Heart left ventricle (tissue), 16 donors: ENCODE measurements at regions not wholly inside any gene's neighbourhood (a gene's known extent, or its start where the extent isn't known, plus 50 kb on each side); places are given as distances from the start of the nearest gene placed in this dataset.

ENCODE experiments used
- ATAC-seq, 4 donors: fragments of 200-7000 bp; cut with Tn5 transposase; one replicate each; pipeline ENCODE4 v1.9.1; 2020 to 2022; ENCODE audit warnings: moderate library complexity in 4 of 4, mild to moderate bottlenecking in 3 of 4, moderate number of reproducible peaks in 1 of 4
- DNase-seq, 5 donors: peaks; one replicate each; pipeline ENCODE4 v3.0.0-alpha.2; 2020
- H3K27ac ChIP-seq, 12 donors: fragments of 200-600 bp; sonication (generic) in 4 of 12; one replicate each; pipeline versions ENCODE4 v1.5.0 to v1.8.0; 2016 to 2022; ENCODE audit warnings: mild to moderate bottlenecking in 2 of 12
- H3K27me3 ChIP-seq, 9 donors: fragments of 200-600 bp; sonication (generic) in 2 of 9; one replicate each; pipeline versions ENCODE4 v1.5.1 to v1.8.0; 2016 to 2022; ENCODE audit warnings: mild to moderate bottlenecking in 3 of 9
- H3K36me3 ChIP-seq, 9 donors: fragments of 200-600 bp; sonication (generic) in 2 of 9; one replicate each; pipeline versions ENCODE4 v1.5.0 to v1.8.0; 2018 to 2022; ENCODE audit warnings: mild to moderate bottlenecking in 2 of 9
- H3K4me1 ChIP-seq, 12 donors: fragments of 200-600 bp; sonication (generic) in 4 of 12; one replicate each; pipeline versions ENCODE4 v1.5.0 to v1.8.0; 2016 to 2022; ENCODE audit warnings: mild to moderate bottlenecking in 3 of 12
- H3K4me3 ChIP-seq, 12 donors: fragments of 200-600 bp; sonication (generic) in 4 of 12; one replicate each; pipeline versions ENCODE4 v1.5.0 to v1.8.0; 2017 to 2022; ENCODE audit warnings: mild to moderate bottlenecking in 9 of 12, moderate library complexity in 4 of 12
- H3K9me3 ChIP-seq, 12 donors: fragments of 200-600 bp; sonication (generic) in 4 of 12; one replicate each; pipeline versions ENCODE4 v1.5.0 to v1.8.0; 2016 to 2022; ENCODE audit warnings: mild to moderate bottlenecking in 1 of 12
- CTCF ChIP-seq, 12 donors: fragments of 200-600 bp; sonication (generic) in 4 of 12; IDR thresholded peaks; one replicate each; pipeline versions ENCODE4 v1.5.0 to v1.8.0; 2018 to 2022; ENCODE audit warnings: antibody characterized with exemption in 12 of 12, mild to moderate bottlenecking in 5 of 12
- POLR2A ChIP-seq, 2 donors: fragments of 450-650 bp; IDR thresholded peaks; one replicate each; pipeline ENCODE4 v1.6.1; 2017; ENCODE audit warnings: antibody characterized with exemption in 2 of 2, mild to moderate bottlenecking in 2 of 2, moderate library complexity in 2 of 2
- WGBS, 4 donors: extraction: QIAGEN DNeasy Blood & Tissue Kit in 2 of 4; methylation state at CpG; one replicate each; pipeline versions ENCODE4 v1.1.5 to v1.1.7; 2013 to 2018; 5-methylcytosine and 5-hydroxymethylcytosine counted together
- intact Hi-C, 10 donors: fragments of 100-400 bp; cut with DNase I; formaldehyde crosslinking; loops; one replicate each; pipeline versions ENCODE4 v1.11.1 to v1.14.2; 2022
- donor health status: ischemic (EF 13 %, LVEDD 7.1; RV severe dilation, severe dysfunction).
- donor health status: healthy with polysubstance abuse.
- donor health status: DM: no; HTN: yes; CAD: no.
- donor health status: DM: no; HTN: no; CAD: no.
- donor health status: ischemic (EF 25% LVEDD 6.9; RV normal size, moderate dysfunction).
- donor health status: ischemic (EF 25% LVEDD 5.7; RV mildly dilated, moderate dysfunction).
- donor health status: healthy.
- donor health status: DM: yes; HTN: yes; CAD: no.
- donor health status: ischemic (EF 35%, LVEDD 5.7; RV mildly dilated, moderate dysfunction).
- donor health status: nonischemic (EF 11% LVEDD 7.7; RV severe dilation, severe dysfunction).
- donor health status: DM: yes; HTN: yes; CAD: no.
- donor health status: PGD.
- donor health status: ischemic (EF 29% LVEDD 5.4; RV normal size, mild dysfunction).
- donor health status: nonischemic (EF 23%, LVEDD 6.1; RV moderate dilation, normal function).

DNA sequence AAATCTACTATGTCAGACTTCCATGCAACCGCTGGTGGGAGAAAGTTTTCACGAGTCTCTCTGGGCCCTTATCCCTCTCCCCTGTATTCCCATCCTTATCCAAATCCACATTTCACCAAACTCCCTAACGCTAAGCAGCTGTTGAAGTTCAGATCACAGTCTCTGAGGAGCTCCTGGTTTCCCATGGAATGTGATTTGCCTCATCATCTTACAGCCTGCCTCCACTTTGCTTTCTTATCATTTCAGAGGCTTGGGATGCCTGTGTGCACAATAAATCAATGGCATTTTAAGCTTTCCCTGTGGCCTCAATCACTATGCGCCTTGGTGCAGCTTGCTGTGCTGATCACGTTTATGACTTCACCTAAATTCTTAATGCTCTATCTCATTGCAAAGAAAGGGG lies 352.4 kb upstream of the FAT3 start:
- Histone ChIP-seq H3K4me1 (peaks cover 0 to 19% (median 0%) of the 10 kb centered on the region in 12 donors), H3K27ac (no peak overlapping the region), H3K36me3 (no peaks in the 10 kb centered on the region), H3K4me3 (no peak overlapping the region), H3K27me3 (no peaks in the 10 kb centered on the region), H3K9me3 (no peaks in the 10 kb centered on the region)
- ATAC-seq = no peak
- WGBS, 4 donors = 47 to 52% (median 50%) methylated on average over 5 of the region's 5 CpGs
- DNase-seq = no peak
- no peak for TF ChIP-seq CTCF (IDR thresholded peaks at IDR 0.05)
- TF ChIP-seq POLR2A (IDR thresholded peaks at IDR 0.05) = no peak
- intact Hi-C loops = no loop called here

- Histone ChIP-seq H3K36me3 (no peaks in the 10 kb centered on the region), H3K4me1 (peaks cover 0 to 19% (median 0%) of the 10 kb centered on the region in 12 donors), H3K27ac (no peak overlapping the region), H3K4me3 (no peak overlapping the region), H3K27me3 (no peaks in the 10 kb centered on the region), H3K9me3 (no peaks in the 10 kb centered on the region)
- no peak for ATAC-seq
- no peak for DNase-seq
- intact Hi-C loops = no loop called here
- WGBS, 4 donors = 51 to 72% (median 56%) methylated on average over 1 of the region's 1 CpG
- TF ChIP-seq POLR2A (IDR thresholded peaks at IDR 0.05) (no peak), CTCF (IDR thresholded peaks at IDR 0.05) (no peak)
These were observed 352.8 kb upstream of the FAT3 start for GRCh38 chr11:91871791-91872190.

- H3K4me1 ChIP-seq = peaks cover 0 to 19% (median 0%) of the 10 kb centered on the region in 12 donors
- ATAC-seq (no peak), DNase-seq (no peak)
- intact Hi-C loops = no loop called here
- no peak overlapping the region for H3K4me3 ChIP-seq
- TF ChIP-seq POLR2A (IDR thresholded peaks at IDR 0.05) = no peak
- no peaks in the 10 kb centered on the region for H3K9me3 ChIP-seq
- peaks cover 0 to 4% (median 0%) of the 10 kb centered on the region in 9 donors for H3K27me3 ChIP-seq
- no peaks in the 10 kb centered on the region for H3K36me3 ChIP-seq
- 66 to 86% (median 78%) methylated on average over 2 of the region's 2 CpGs for WGBS, 4 donors
- H3K27ac ChIP-seq = no peak overlapping the region
These were observed 353.6 kb upstream of the FAT3 start for GRCh38 chr11:91871048-91871447.

- TF ChIP-seq POLR2A (IDR thresholded peaks at IDR 0.05) = no peak
- no peak for TF ChIP-seq CTCF (IDR thresholded peaks at IDR 0.05)
- Histone ChIP-seq H3K4me1 (peaks cover 0 to 19% (median 0%) of the 10 kb centered on the region in 12 donors), H3K4me3 (no peak overlapping the region), H3K27me3 (peaks cover 0 to 4% (median 0%) of the 10 kb centered on the region in 9 donors), H3K27ac (no peak overlapping the region), H3K9me3 (no peaks in the 10 kb centered on the region), H3K36me3 (no peaks in the 10 kb centered on the region)
- 30 to 47% (median 42%) methylated on average over 2 of the region's 2 CpGs for WGBS, 4 donors
- no peak for DNase-seq
- ATAC-seq = no peak
- intact Hi-C loops = no loop called here
These were observed 354.9 kb upstream of the FAT3 start for GRCh38 chr11:91869686-91870085.

GRCh38 chr11:91866642-91867041 lies 358.0 kb upstream of the FAT3 start:
- Histone ChIP-seq H3K27me3 (peaks cover 0 to 4% (median 0%) of the 10 kb centered on the region in 9 donors), H3K4me1 (peaks cover 0 to 11% (median 0%) of the 10 kb centered on the region in 12 donors), H3K9me3 (no peaks in the 10 kb centered on the region), H3K27ac (no peak overlapping the region), H3K4me3 (no peak overlapping the region), H3K36me3 (no peaks in the 10 kb centered on the region)
- TF ChIP-seq CTCF (IDR thresholded peaks at IDR 0.05) = no peak
- no peak for TF ChIP-seq POLR2A (IDR thresholded peaks at IDR 0.05)
- intact Hi-C loops = no loop called here
- no peak for ATAC-seq
- DNase-seq = no peak
- 74 to 94% (median 93%) methylated on average over 3 of the region's 3 CpGs for WGBS, 4 donors
